MM.1S (cell line): ENCODE measurements at regions not wholly inside any gene's neighbourhood (a gene's known extent, or its start where the extent isn't known, plus 50 kb on each side); places are given as distances from the start of the nearest gene placed in this dataset.
A peak's percentile ranks its signal among the peaks of the same experiment; 100 is the strongest.
"Not testable (repeated sequence)": the region's sequence is repeated elsewhere in the genome, so short reads cannot be mapped to it uniquely, and the experiment has no call there.

Experiments used
- DNase-seq: peaks from one replicate; pipeline ENCODE4 v3.0.0-alpha.2; 2015
- H2AFZ ChIP-seq: fragments of 300-600 bp; sonication (generic); 2 replicates; pipeline ENCODE4 v1.6.0; 2016; ENCODE audit warnings: antibody characterized with exemption, low read length
- H3F3A ChIP-seq: fragments of 300-600 bp; sonication (generic); 2 replicates; pipeline ENCODE4 v1.6.1; 2016; ENCODE audit warnings: mild to moderate bottlenecking, antibody characterized with exemption, low read length, moderate library complexity, mixed read lengths; ENCODE audit not compliant: insufficient read depth
- H3K27ac ChIP-seq: fragments of 300-600 bp; sonication (generic); 2 replicates; pipeline ENCODE4 v1.5.1; 2016; ENCODE audit warnings: mild to moderate bottlenecking, low read length
- H3K27me3 ChIP-seq: fragments of 300-600 bp; sonication (generic); replicated peaks from 2 replicates; pipeline ENCODE4 v1.6.0; 2016; ENCODE audit warnings: low read length; ENCODE audit not compliant: insufficient read depth
- H3K36me3 ChIP-seq: fragments of 300-600 bp; sonication (generic); replicated peaks from 2 replicates; pipeline ENCODE4 v1.6.1; 2016; ENCODE audit warnings: mild to moderate bottlenecking, low read length, mixed read lengths; ENCODE audit not compliant: insufficient read depth
- H3K4me1 ChIP-seq: fragments of 300-600 bp; sonication (generic); 2 replicates; pipeline ENCODE4 v1.6.1; 2016; ENCODE audit warnings: low read length, mixed read lengths
- H3K4me2 ChIP-seq: fragments of 300-600 bp; sonication (generic); 2 replicates; pipeline ENCODE4 v1.6.0; 2016; ENCODE audit warnings: low read depth, low read length
- H3K4me3 ChIP-seq: fragments of 300-600 bp; sonication (generic); 2 replicates; pipeline ENCODE4 v1.5.1; 2016; ENCODE audit warnings: low read length, mixed read lengths
- H3K79me2 ChIP-seq: fragments of 300-600 bp; sonication (generic); 2 replicates; pipeline ENCODE4 v1.6.1; 2016; ENCODE audit warnings: mixed run types, low read length, mixed read lengths
- H3K9ac ChIP-seq: fragments of 300-600 bp; sonication (generic); 2 replicates; pipeline ENCODE4 v1.6.1; 2016; ENCODE audit warnings: low read length, mixed read lengths
- H3K9me2 ChIP-seq: fragments of 300-600 bp; sonication (generic); replicated peaks from 2 replicates; pipeline ENCODE4 v1.6.1; 2016; ENCODE audit warnings: mild to moderate bottlenecking, low read length, mixed read lengths; ENCODE audit not compliant: insufficient read depth
- H3K9me3 ChIP-seq: fragments of 300-600 bp; sonication (generic); replicated peaks from 2 replicates; pipeline ENCODE4 v1.6.1; 2016; ENCODE audit warnings: mild to moderate bottlenecking, low read length, mixed read lengths; ENCODE audit not compliant: insufficient read depth
- H4K20me1 ChIP-seq: fragments of 300-600 bp; sonication (generic); 2 replicates; pipeline ENCODE4 v1.6.1; 2016; ENCODE audit warnings: mild to moderate bottlenecking, low read length, moderate library complexity, mixed read lengths; ENCODE audit not compliant: insufficient read depth
- EZH2 ChIP-seq: fragments of 300-600 bp; sonication (generic); optimal IDR thresholded peaks from 2 replicates; pipeline ENCODE3; 2017; ENCODE audit warnings: low read depth, mild to moderate bottlenecking, antibody characterized with exemption, low read length, mixed read lengths
- EZH2phosphoT487 ChIP-seq: fragments of 300-600 bp; sonication (generic); IDR thresholded peaks from 2 replicates; pipeline ENCODE4 v1.6.1; 2018; ENCODE audit warnings: antibody characterized with exemption, low read length
- TF ChIP-seq, protein P1 (sequence below): fragments of 300-600 bp; sonication (generic); IDR thresholded peaks from 2 replicates; pipeline ENCODE4 v1.5.1; 2016; ENCODE audit warnings: antibody characterized with exemption, low read length, mixed read lengths

DNA sequence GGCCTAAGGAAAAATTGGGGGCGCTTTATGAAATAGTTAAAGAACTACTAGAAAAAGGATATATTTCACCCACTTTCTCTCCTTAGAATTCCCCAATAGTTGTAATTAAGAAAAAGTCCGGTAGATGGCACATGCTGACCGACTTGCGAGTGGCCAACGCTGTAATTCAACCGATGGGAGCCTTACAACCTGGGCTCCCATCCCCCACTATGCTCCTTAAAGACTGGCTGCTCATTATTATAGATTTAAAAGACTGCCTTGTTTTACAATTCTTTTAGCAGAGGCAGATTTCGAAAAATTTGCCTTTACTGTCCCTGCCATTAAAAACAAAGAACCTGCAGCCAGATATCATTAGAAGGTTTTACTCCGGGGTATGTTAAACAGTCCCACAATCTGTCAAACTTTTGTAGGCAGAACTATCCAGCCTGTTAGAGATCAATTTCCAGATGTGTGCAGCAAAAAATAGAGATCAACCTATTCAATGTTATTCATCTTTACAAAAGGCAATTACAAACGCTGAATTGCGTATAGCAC, 58.5 kb upstream of the PRSS16 start:
- Histone ChIP-seq H3K9me2 (no peaks in the 10 kb centered on the region), H4K20me1 (no peaks in the 10 kb centered on the region), H3K9me3 (no peaks in the 10 kb centered on the region), H3K4me2 (peak overlapping the region; percentile 97; the same call in 1 of the 2 replicates), H3K79me2 (no peaks in the 10 kb centered on the region), H3F3A (no peaks in the 10 kb centered on the region), H3K4me1 (no peaks in the 10 kb centered on the region), H3K9ac (peak overlapping the region; percentile 24; the same call in 1 of the 2 replicates), H3K4me3 (peak overlapping the region; percentile 82), H3K36me3 (no peaks in the 10 kb centered on the region), H3K27me3 (no peaks in the 10 kb centered on the region), H3K27ac (no peak overlapping the region), H2AFZ (peak overlapping the region; percentile 84)
- DNase-seq: peak; percentile 84
- no peak for TF ChIP-seq EZH2phosphoT487
- TF ChIP-seq, protein P1, sequence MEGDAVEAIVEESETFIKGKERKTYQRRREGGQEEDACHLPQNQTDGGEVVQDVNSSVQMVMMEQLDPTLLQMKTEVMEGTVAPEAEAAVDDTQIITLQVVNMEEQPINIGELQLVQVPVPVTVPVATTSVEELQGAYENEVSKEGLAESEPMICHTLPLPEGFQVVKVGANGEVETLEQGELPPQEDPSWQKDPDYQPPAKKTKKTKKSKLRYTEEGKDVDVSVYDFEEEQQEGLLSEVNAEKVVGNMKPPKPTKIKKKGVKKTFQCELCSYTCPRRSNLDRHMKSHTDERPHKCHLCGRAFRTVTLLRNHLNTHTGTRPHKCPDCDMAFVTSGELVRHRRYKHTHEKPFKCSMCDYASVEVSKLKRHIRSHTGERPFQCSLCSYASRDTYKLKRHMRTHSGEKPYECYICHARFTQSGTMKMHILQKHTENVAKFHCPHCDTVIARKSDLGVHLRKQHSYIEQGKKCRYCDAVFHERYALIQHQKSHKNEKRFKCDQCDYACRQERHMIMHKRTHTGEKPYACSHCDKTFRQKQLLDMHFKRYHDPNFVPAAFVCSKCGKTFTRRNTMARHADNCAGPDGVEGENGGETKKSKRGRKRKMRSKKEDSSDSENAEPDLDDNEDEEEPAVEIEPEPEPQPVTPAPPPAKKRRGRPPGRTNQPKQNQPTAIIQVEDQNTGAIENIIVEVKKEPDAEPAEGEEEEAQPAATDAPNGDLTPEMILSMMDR: peak; percentile 65
- TF ChIP-seq EZH2: no peak

DNA sequence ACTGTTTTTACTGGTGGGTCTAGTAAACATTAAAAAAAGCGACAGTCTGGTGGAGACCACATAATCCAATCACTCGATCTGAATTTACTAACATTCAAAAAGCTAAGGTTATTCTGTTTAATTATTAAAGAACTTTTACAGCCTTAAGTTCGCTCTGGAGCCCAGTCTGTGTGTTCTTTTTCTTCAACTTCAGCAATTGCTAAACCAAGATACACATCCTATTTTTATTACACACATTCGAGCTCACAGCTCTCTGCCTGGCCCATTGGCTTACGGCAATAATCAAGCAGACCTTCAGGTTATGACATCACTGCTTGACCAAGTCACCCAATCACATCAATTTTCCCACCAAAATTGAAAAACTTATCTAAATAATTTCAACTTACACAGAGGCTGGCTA, 57.4 kb upstream of the PRSS16 start:
- H3F3A ChIP-seq: no peaks in the 10 kb centered on the region
- no peaks in the 10 kb centered on the region for H4K20me1 ChIP-seq
- H2AFZ ChIP-seq: no peak overlapping the region
- TF ChIP-seq EZH2: no peak
- TF ChIP-seq, protein P1: no peak
- H3K79me2 ChIP-seq: no peaks in the 10 kb centered on the region
- no peak for DNase-seq
- H3K27me3 ChIP-seq: no peaks in the 10 kb centered on the region
- no peaks in the 10 kb centered on the region for H3K9me2 ChIP-seq
- H3K4me3 ChIP-seq: no peak overlapping the region
- no peaks in the 10 kb centered on the region for H3K9me3 ChIP-seq
- no peaks in the 10 kb centered on the region for H3K36me3 ChIP-seq
- H3K27ac ChIP-seq: no peak overlapping the region
- no peaks in the 10 kb centered on the region for H3K4me1 ChIP-seq
- no peak overlapping the region for H3K9ac ChIP-seq
- H3K4me2 ChIP-seq: no peak overlapping the region

DNA sequence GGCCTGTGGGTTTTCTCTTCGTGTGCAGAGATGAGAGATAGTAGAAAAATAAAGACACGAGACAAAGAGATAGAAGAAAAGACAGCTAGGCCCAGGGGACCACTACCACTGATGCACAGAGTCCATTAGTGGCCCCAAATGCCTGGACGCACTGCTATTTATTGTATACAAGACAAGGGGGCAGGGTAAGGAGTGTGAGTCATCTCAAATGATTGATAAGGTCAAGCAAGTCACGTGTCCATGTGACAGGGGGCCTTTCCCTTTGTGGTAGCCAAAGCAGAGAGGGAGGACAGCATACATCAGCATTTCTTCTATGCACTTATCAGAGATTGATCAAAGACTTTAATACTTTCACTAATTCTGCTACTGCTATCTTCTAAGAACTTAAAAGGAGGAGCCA, 53.0 kb upstream of the PRSS16 start:
- H3K79me2 ChIP-seq, H3K4me3 ChIP-seq, H2AFZ ChIP-seq, H3K27me3 ChIP-seq, H3F3A ChIP-seq, H3K36me3 ChIP-seq, DNase-seq, H4K20me1 ChIP-seq, H3K4me2 ChIP-seq, H3K9me2 ChIP-seq, H3K9me3 ChIP-seq, H3K4me1 ChIP-seq, H3K9ac ChIP-seq, H3K27ac ChIP-seq: not testable (repeated sequence)

DNA sequence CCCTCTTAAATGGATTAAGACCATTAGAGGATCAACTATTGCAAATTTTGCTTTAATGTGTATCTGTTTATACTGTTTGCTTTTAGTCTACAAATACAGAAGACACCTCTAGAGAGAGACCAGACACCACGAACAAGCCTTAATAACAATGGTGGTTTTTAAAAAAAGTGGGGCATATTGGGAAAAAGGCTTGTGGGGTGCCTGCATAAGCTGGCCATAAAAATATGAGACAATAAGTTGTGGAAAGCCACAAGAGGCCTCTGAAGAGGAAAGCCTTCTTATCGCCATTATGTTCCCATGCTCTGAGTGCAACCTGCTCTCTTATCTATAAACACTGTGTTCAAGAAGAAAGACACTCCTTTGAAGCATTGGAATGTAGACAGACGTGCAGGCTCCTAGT, 52.0 kb upstream of the PRSS16 start:
- H3K9me2 ChIP-seq, H3K4me3 ChIP-seq, H3K9me3 ChIP-seq, H3K9ac ChIP-seq, H3K27me3 ChIP-seq, H3K36me3 ChIP-seq, H3K79me2 ChIP-seq, H3K4me1 ChIP-seq, H4K20me1 ChIP-seq, H3K4me2 ChIP-seq, DNase-seq, H3F3A ChIP-seq, H3K27ac ChIP-seq, H2AFZ ChIP-seq: not testable (repeated sequence)
